ENCODE measurements at regions not wholly inside any gene's neighbourhood (a gene's known extent, or its start where the extent isn't known, plus 50 kb on each side); places are given as distances from the start of the nearest gene placed in this dataset.

- Histone ChIP-seq H3K9me3 (no peaks in the 10 kb centered on the region), H3K4me1 (no peaks in the 10 kb centered on the region), H3K36me3 (no peaks in the 10 kb centered on the region), H3K27me3 (ENCODE audit: low read depth) (no peaks in the 10 kb centered on the region), H3K27ac (no peak overlapping the region), H3K4me3 (no peak overlapping the region)
- no peak for ATAC-seq
- no peak for DNase-seq
- no peak for TF ChIP-seq CTCF (IDR thresholded peaks at IDR 0.05)
- intact Hi-C loops (cut with DNase I): no loop called here
Observed at GRCh38 chr14:71463807-71464206, 468.4 kb upstream of the RGS6 start.

DNA sequence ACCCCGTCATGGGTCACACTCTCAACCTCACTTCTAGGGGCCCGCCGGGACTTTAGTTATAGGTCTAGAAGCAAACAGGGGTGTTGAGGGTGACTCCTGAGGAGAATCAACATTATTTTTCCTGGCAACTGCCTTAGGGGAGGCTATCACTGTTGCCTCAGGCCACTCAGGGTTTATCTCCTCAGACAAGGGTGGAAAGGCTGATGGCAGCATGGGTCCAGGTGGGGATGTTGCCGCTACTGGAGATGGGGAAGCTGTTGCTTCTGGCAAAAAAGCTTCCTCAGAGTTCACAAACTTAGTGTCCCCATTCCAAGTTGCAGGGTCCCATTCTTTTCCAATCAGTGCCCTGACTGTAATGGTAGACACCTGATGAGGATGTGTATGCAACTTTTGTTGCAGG lies 467.4 kb upstream of the RGS6 start:
- no peaks in the 10 kb centered on the region for H3K4me1 ChIP-seq
- TF ChIP-seq CTCF (IDR thresholded peaks at IDR 0.05): no peak
- H3K36me3 ChIP-seq: no peaks in the 10 kb centered on the region
- ATAC-seq: no peak
- intact Hi-C loops (cut with DNase I): no loop called here
- no peak overlapping the region for H3K27ac ChIP-seq
- DNase-seq: no peak
- no peaks in the 10 kb centered on the region for H3K27me3 ChIP-seq (ENCODE audit: low read depth)
- no peaks in the 10 kb centered on the region for H3K9me3 ChIP-seq
- H3K4me3 ChIP-seq: no peak overlapping the region

DNA sequence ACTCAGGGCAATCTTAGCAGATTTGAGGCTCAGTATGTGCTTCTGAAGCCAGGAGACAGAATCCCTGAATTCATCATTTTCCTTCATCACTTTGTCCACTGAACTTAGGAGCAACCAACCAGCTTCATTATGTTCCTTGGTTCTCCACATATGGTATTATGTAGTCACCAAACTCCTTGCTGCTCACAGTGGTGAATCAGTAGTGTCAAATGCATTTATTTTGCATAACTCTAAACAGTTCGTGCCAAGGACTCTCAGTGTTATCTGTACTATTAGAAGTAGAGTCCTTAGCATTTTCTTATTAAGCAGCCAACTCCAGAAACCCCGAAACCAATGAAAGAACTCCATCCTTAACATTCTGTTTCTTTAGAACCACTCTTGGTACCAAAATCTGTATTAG lies 466.9 kb upstream of the RGS6 start:
- intact Hi-C loops (cut with DNase I): no loop called here
- no peaks in the 10 kb centered on the region for H3K27me3 ChIP-seq (ENCODE audit: low read depth)
- H3K4me1 ChIP-seq: no peaks in the 10 kb centered on the region
- H3K27ac ChIP-seq: no peak overlapping the region
- no peaks in the 10 kb centered on the region for H3K36me3 ChIP-seq
- no peak for ATAC-seq
- no peaks in the 10 kb centered on the region for H3K9me3 ChIP-seq
- TF ChIP-seq CTCF (IDR thresholded peaks at IDR 0.05): no peak
- H3K4me3 ChIP-seq: no peak overlapping the region
- no peak for DNase-seq

DNA sequence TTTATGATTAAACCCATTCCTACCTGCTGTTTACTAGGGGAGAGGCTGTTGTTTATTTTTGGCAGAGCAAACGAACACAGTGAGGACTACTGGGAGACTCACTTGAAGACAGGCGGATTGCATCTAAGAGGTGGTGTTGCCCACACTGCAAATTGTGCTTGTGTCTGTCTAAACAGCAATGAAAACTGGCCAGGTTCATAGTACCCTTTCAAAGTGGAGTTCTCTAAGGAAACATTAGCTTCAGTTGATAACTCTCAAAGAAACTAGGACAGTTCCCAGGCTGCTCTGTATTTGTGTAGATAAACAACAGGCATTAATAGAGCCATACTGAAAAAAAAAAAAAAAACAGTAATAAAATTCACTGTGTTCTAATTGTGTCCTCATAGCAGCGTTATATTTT lies 466.0 kb upstream of the RGS6 start:
- no peaks in the 10 kb centered on the region for H3K4me1 ChIP-seq
- no peaks in the 10 kb centered on the region for H3K9me3 ChIP-seq
- no peak overlapping the region for H3K4me3 ChIP-seq
- no peaks in the 10 kb centered on the region for H3K36me3 ChIP-seq
- ATAC-seq (no peak), DNase-seq (no peak)
- H3K27me3 ChIP-seq (ENCODE audit: low read depth): no peaks in the 10 kb centered on the region
- H3K27ac ChIP-seq: no peak overlapping the region
- intact Hi-C loops (cut with DNase I): no loop called here
- no peak for TF ChIP-seq CTCF (IDR thresholded peaks at IDR 0.05)

- H3K9me3 ChIP-seq: no peaks in the 10 kb centered on the region
- intact Hi-C loops (cut with DNase I): no loop called here
- no peaks in the 10 kb centered on the region for H3K36me3 ChIP-seq
- ATAC-seq: no peak
- no peak for TF ChIP-seq CTCF (IDR thresholded peaks at IDR 0.05)
- no peak for DNase-seq
- no peaks in the 10 kb centered on the region for H3K27me3 ChIP-seq (ENCODE audit: low read depth)
- H3K4me1 ChIP-seq: no peaks in the 10 kb centered on the region
- H3K4me3 ChIP-seq: no peak overlapping the region
- H3K27ac ChIP-seq: no peak overlapping the region
Observed at GRCh38 chr14:71466946-71467345, 465.3 kb upstream of the RGS6 start.

DNA sequence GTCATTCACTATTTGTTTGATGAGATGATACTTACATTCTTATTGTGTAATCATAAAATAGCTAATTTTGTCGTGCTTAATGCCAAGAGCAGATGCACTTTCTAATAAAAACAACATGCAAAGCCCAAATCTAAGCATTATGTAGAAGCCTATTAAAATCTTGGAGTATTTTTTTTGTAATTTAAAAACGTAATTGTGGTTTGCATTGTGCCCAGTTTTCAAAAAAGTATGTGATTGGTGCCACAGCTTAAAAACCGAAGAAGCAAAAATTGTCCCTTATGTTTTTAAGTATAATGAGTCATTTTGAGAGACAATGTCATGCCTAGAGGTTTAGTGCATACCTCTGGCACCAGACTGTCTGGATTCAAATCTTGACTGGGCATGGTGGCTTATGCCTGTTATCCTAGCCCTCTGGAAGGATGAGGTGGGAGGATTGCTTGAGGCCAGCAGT lies 464.8 kb upstream of the RGS6 start:
- DNase-seq (no peak), ATAC-seq (no peak)
- Histone ChIP-seq H3K27me3 (ENCODE audit: low read depth) (no peaks in the 10 kb centered on the region), H3K36me3 (no peaks in the 10 kb centered on the region), H3K4me1 (no peaks in the 10 kb centered on the region), H3K27ac (no peak overlapping the region), H3K4me3 (no peak overlapping the region), H3K9me3 (no peaks in the 10 kb centered on the region)
- intact Hi-C loops (cut with DNase I): no loop called here
- no peak for TF ChIP-seq CTCF (IDR thresholded peaks at IDR 0.05)
